Smooth muscle cell of the brain vasculature (primary cell): ENCODE measurements at regions not wholly inside any gene's neighbourhood (a gene's known extent, or its start where the extent isn't known, plus 50 kb on each side); places are given as distances from the start of the nearest gene placed in this dataset.

Experiments used
- DNase-seq: peaks from one replicate; pipeline ENCODE4 v3.0.0-alpha.2; 2012; ENCODE audit warnings: low read depth, low spot score

GRCh38 chr20:57808264-57809070 lies 98.7 kb upstream of the PMEPA1 start:
- DNase-seq: no peak

DNA sequence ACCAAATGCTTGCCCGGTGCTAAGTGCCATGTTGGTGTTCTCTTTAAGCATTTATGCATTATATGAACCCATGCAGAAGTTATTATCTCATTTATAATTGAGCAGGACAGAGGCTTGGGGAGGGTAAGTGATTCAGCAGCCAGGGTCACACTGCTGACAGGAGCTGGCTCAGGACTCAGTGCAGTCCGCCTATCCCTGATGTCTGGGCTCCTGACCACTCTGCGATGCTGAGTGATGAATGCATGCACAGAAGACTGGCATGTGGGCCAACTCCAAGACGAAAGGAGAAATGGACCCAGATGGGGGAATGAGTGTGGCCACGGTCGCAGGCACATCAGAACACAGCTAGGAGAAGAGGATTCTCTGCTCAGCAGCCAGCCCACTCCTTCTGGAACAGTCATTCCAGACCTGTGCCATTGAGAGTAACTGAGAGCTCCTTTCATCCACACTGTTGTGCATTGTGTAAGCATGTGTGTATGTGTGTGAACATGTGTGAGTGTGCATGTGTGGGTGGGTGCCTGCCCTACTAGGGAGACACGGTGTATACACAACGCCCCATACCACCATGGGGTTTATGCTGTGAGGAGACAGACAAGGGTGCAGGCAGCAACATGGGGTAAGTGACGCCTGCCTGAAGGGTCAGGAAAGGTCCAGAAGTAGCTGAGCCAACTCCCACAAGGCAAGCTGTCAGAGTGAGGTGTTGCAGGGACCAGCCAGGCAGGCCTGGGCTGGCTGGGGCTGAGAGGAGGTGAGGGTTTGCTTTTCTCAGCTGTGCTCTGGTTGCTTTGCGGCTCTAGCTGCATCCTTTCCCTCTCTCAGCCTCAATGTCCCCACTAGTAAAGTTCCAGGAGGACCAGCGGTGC lies 97.8 kb upstream of the PMEPA1 start:
- DNase-seq: no peak

GRCh38 chr20:57806975-57807374 lies 97.2 kb upstream of the PMEPA1 start:
- no peak for DNase-seq

DNA sequence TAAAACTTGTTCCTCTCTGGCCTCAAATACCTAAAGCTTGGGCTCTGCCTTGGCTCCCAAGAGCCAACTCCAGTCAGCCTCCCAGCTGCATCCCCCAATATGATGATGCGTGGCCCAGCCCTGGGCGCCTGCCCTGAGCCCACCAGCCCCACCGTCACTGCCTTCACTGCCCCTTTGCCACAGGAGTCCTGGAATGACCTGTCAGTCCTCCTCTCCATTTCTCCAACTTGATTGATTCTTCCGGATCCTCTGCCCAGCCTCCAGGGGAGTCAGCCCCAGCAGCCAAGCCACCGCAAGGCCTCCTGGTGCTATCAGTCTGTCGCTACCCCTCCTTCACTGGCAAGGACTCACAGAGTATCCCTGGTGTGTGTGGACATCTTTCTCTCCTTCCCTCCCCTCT lies 96.7 kb upstream of the PMEPA1 start:
- no peak for DNase-seq

GRCh38 chr20:57805747-57806146 lies 95.9 kb upstream of the PMEPA1 start:
- no peak for DNase-seq

DNA sequence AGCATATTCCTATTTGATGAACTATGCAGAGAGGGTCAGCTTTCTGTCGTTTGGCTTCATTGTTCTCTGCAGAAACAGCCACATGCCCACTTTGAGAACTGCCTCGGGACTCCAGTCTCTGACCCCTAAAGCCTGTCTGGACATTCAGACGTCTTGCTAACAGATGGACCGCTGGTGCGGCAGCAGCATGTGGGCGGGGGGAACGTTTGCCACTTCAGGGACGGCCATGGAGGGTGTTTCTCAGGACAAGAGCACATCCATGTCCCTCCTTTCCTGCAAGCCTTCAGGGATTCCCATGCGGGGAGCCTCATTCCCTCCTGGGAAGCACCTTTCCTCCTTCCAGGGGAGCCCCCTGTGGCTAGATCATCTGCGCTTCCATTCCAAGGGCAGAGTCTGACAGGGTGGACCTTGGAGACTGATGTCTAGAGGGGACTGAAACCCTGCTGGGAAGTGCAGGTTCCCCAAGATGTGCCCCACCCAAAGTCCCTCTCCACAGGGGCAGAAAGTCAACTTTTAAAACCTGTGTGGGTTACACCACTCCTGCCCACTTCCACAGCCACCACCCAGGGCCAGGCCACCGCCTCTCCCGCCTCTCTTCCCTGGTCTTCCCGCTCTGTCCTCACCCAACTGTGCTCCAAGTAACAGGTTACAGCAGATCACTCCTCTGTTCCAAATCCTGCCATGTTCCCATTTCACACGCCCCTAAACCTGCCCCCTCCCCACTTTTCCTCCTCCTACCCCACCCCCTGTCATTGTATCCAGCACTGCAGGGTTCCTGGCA lies 94.8 kb upstream of the PMEPA1 start:
- DNase-seq: no peak

- no peak for DNase-seq
Measured at GRCh38 chr20:57803508-57804005, 93.7 kb upstream of the PMEPA1 start.

GRCh38 chr20:57802765-57803507 lies 93.1 kb upstream of the PMEPA1 start:
- DNase-seq: no peak

GRCh38 chr20:57801581-57801980 lies 91.8 kb upstream of the PMEPA1 start:
- no peak for DNase-seq

- DNase-seq: no peak
Measured at GRCh38 chr20:57800791-57801430, 91.1 kb upstream of the PMEPA1 start.

GRCh38 chr20:57797401-57797800 lies 87.6 kb upstream of the PMEPA1 start:
- no peak for DNase-seq

DNA sequence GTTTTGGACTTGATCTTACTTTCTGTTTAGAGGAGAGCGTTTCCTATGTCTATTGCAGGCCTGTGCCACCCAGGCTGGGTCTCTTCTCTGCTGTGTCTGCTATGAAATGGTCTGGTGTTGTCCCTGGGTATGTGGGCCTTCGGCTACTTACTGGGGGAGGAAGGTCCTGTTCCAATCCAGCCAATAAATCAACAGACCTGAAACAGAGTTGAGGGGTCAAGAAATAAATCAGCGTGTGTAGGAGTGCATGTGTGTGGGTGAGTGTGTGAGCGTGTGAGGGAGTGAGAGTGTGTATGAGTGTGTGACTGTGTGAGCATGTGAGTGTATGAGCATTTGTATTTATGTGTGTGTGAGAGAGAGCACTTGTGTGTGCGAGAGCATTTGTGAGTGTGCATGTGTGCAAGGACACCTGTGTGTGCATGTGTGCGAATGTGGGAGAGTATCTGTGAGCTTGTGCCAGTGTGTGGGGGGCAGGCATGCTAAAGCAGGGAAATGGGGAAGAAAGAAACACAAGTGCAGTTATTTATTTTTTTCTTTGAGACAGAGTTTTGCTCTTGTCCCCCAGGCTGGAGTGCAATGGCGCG lies 86.3 kb upstream of the PMEPA1 start:
- DNase-seq: no peak

- DNase-seq: no peak
Measured at GRCh38 chr20:57795342-57795697, 85.5 kb upstream of the PMEPA1 start.

- DNase-seq: no peak
Measured at GRCh38 chr20:57794600-57795341, 85.0 kb upstream of the PMEPA1 start.

- no peak for DNase-seq
Measured at GRCh38 chr20:57794036-57794435, 84.2 kb upstream of the PMEPA1 start.

DNA sequence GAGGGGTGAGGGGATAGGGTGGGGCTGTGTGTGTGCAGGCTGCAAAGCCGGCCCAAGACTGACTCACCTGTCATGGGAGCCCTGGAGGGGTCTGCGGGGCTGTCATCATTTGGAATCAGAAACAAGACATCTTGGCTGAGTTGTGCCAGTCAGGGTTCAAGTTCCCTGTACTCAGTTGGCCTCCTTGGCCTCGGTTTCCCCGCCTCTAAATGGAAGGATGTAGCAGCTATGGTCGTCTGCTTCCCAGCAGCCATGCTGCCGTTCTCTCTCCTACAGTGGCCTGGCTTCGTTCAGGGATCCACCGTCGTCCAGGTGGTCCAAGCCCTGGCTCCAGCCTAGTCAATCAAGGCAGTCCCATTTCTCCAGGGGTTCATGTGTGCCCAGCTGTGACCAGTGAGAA lies 83.6 kb upstream of the PMEPA1 start:
- DNase-seq: no peak

DNA sequence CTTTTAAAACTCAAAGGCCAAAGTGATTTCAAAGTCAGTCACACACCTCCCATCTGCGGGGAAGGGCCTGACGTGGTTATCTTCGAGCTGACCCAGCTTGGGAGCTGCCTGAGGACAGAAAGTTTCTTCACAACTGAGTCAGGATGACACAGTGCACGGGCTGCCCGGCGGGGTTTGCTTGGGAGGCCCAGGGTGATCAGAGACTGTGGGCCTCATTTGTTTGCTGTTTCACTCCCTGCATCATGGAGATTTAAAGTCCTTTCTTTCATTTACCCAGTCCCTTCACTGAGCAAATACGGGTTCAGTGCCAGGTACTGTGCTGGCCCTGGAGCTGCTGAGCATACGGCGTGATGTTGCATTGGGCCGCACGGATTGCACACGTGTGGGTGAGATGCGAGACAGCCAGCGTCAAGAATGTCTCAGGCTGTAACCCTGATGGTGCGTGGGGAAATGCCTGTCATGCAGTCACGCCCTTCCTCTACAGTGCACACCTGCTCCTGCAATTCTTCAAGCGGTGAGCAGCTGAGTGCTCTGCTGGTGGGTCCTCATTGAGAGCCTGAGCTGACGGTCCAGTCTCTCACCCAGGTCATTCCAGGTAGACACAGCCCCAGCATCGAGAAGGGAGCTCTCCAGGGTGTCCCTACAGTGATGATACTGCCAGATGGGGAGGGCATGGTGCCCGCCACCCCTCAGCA lies 82.7 kb upstream of the PMEPA1 start:
- DNase-seq: no peak

- no peak for DNase-seq
Measured at GRCh38 chr20:57791966-57792365, 82.2 kb upstream of the PMEPA1 start.
